ENCODE measurements at regions not wholly inside any gene's neighbourhood (a gene's known extent, or its start where the extent isn't known, plus 50 kb on each side); places are given as distances from the start of the nearest gene placed in this dataset.

- Histone ChIP-seq H3K4me3 (ENCODE audit: insufficient read depth, low read length) (no peak overlapping the region), H4K20me1 (ENCODE audit: insufficient read depth, low read length) (no peaks in the 10 kb centered on the region), H3K4me2 (ENCODE audit: insufficient read depth, low read length) (no peak overlapping the region), H2AFZ (ENCODE audit: low read length) (no peak overlapping the region), H3K79me2 (ENCODE audit: insufficient read depth, low read length) (no peaks in the 10 kb centered on the region), H3K36me3 (ENCODE audit: insufficient read depth, low read length) (no peaks in the 10 kb centered on the region), H3K9me3 (ENCODE audit: low read depth, low read length) (no peaks in the 10 kb centered on the region), H3K27ac (ENCODE audit: low read depth, low read length) (no peak overlapping the region), H3K27me3 (ENCODE audit: insufficient read depth, low read length) (peaks cover 23% of the 10 kb centered on the region), H3K4me1 (ENCODE audit: insufficient read depth, low read length) (no peaks in the 10 kb centered on the region)
- no peak for TF ChIP-seq CTCF (IDR thresholded peaks at IDR 0.05; ENCODE audit: extremely low read depth, low read depth, low read length)
- DNase-seq (ENCODE audit: insufficient read length, low spot score, missing footprints): no peak
Measured at GRCh38 chr5:77925503-77925902, 149.4 kb upstream of the TBCA start.

- Histone ChIP-seq H4K20me1 (ENCODE audit: insufficient read depth, low read length) (no peaks in the 10 kb centered on the region), H3K4me2 (ENCODE audit: insufficient read depth, low read length) (no peak overlapping the region), H2AFZ (ENCODE audit: low read length) (no peak overlapping the region), H3K27me3 (ENCODE audit: insufficient read depth, low read length) (peaks cover 27% of the 10 kb centered on the region), H3K27ac (ENCODE audit: low read depth, low read length) (no peak overlapping the region), H3K4me3 (ENCODE audit: insufficient read depth, low read length) (no peak overlapping the region), H3K79me2 (ENCODE audit: insufficient read depth, low read length) (no peaks in the 10 kb centered on the region), H3K36me3 (ENCODE audit: insufficient read depth, low read length) (no peaks in the 10 kb centered on the region), H3K4me1 (ENCODE audit: insufficient read depth, low read length) (no peaks in the 10 kb centered on the region), H3K9me3 (ENCODE audit: low read depth, low read length) (no peaks in the 10 kb centered on the region)
- DNase-seq (ENCODE audit: insufficient read length, low spot score, missing footprints): no peak
- no peak for TF ChIP-seq CTCF (IDR thresholded peaks at IDR 0.05; ENCODE audit: extremely low read depth, low read depth, low read length)
Measured at GRCh38 chr5:77924081-77924480, 147.9 kb upstream of the TBCA start.

GRCh38 chr5:77923666-77924065 is 147.5 kb upstream of the TBCA start:
- TF ChIP-seq CTCF (IDR thresholded peaks at IDR 0.05; ENCODE audit: extremely low read depth, low read depth, low read length): no peak
- Histone ChIP-seq H3K79me2 (ENCODE audit: insufficient read depth, low read length) (no peaks in the 10 kb centered on the region), H3K4me1 (ENCODE audit: insufficient read depth, low read length) (no peaks in the 10 kb centered on the region), H3K9me3 (ENCODE audit: low read depth, low read length) (no peaks in the 10 kb centered on the region), H3K36me3 (ENCODE audit: insufficient read depth, low read length) (no peaks in the 10 kb centered on the region), H4K20me1 (ENCODE audit: insufficient read depth, low read length) (no peaks in the 10 kb centered on the region), H2AFZ (ENCODE audit: low read length) (no peak overlapping the region), H3K27ac (ENCODE audit: low read depth, low read length) (no peak overlapping the region), H3K4me2 (ENCODE audit: insufficient read depth, low read length) (no peak overlapping the region), H3K27me3 (ENCODE audit: insufficient read depth, low read length) (peaks cover 30% of the 10 kb centered on the region), H3K4me3 (ENCODE audit: insufficient read depth, low read length) (no peak overlapping the region)
- DNase-seq (ENCODE audit: insufficient read length, low spot score, missing footprints): no peak

GRCh38 chr5:77921094-77921768 is 145.1 kb upstream of the TBCA start:
- Histone ChIP-seq H3K4me3 (ENCODE audit: insufficient read depth, low read length) (no peak overlapping the region), H3K27ac (ENCODE audit: low read depth, low read length) (no peak overlapping the region), H2AFZ (ENCODE audit: low read length) (no peak overlapping the region), H4K20me1 (ENCODE audit: insufficient read depth, low read length) (no peaks in the 10 kb centered on the region), H3K9me3 (ENCODE audit: low read depth, low read length) (no peaks in the 10 kb centered on the region), H3K79me2 (ENCODE audit: insufficient read depth, low read length) (no peaks in the 10 kb centered on the region), H3K4me1 (ENCODE audit: insufficient read depth, low read length) (no peaks in the 10 kb centered on the region), H3K36me3 (ENCODE audit: insufficient read depth, low read length) (no peaks in the 10 kb centered on the region), H3K27me3 (ENCODE audit: insufficient read depth, low read length) (peaks cover 33% of the 10 kb centered on the region), H3K4me2 (ENCODE audit: insufficient read depth, low read length) (no peak overlapping the region)
- TF ChIP-seq CTCF (IDR thresholded peaks at IDR 0.05; ENCODE audit: extremely low read depth, low read depth, low read length): no peak
- DNase-seq (ENCODE audit: insufficient read length, low spot score, missing footprints): no peak
